AG04450 (cell line): ENCODE measurements at regions not wholly inside any gene's neighbourhood (a gene's known extent, or its start where the extent isn't known, plus 50 kb on each side); places are given as distances from the start of the nearest gene placed in this dataset.

Source experiments
- CTCF ChIA-PET: fragments of 300-600, 350-600 bp; formaldehyde crosslinking; extraction: SDS; loops from one replicate; lab custom pipeline; 2022; ENCODE audit warnings: antibody characterized with exemption, inconsistent platforms; lab: Charles Lee
- POLR2A ChIA-PET: fragments of 350-600 bp; formaldehyde crosslinking; extraction: SDS; loops from one replicate; lab custom pipeline; 2021; ENCODE audit warnings: antibody characterized with exemption, inconsistent platforms; lab: Yijun Ruan, JAX
- DNase-seq: peaks from one replicate; pipeline ENCODE4 v3.0.0-alpha.2; 2011; ENCODE audit warnings: low read depth, low spot score
- H3K27ac ChIP-seq: one replicate; pipeline ENCODE4 v1.5.1; 2012; ENCODE audit warnings: low read depth, low read length, control low read depth
- H3K27me3 ChIP-seq: one replicate; pipeline ENCODE4 v1.6.0; 2012; ENCODE audit warnings: low read length; ENCODE audit not compliant: control insufficient read depth, insufficient read depth
- H3K4me3 ChIP-seq: 2 replicates; pipeline ENCODE4 v1.5.1; 2011; ENCODE audit warnings: mild to moderate bottlenecking, low read depth, low read length, control low read depth
- H3K9me3 ChIP-seq: 2 replicates; pipeline ENCODE4 v1.5.1; 2012; ENCODE audit warnings: low read length; ENCODE audit not compliant: control insufficient read depth, insufficient read depth
- CTCF ChIP-seq: IDR thresholded peaks from 2 replicates; pipeline ENCODE4 v1.5.1; 2011; ENCODE audit warnings: low read depth, low read length, control low read depth, inconsistent platforms

DNA sequence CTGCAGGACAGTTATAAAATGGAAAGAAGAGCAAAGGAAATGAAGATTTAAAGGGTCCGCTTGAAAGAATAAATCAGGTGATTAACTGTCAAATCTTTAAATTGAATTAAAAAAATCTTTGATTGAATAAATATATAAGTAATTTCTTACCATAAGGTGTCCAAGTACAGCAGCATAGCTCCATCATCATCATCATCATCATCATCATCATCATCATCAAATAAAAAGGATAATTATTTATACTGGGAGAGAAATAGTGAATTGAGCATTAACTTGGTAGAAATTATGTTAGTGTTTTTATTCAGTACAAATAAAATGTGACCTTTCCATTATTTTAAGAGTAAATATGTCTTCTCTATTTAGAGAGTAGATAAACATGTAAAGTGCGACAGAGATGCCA lies 745.6 kb upstream of the MARCKS start:
- Histone ChIP-seq H3K4me3 (no peak overlapping the region), H3K27ac (no peak overlapping the region), H3K9me3 (no peaks in the 10 kb centered on the region), H3K27me3 (no peaks in the 10 kb centered on the region)
- TF ChIP-seq CTCF: no peak
- ChIA-PET POLR2A (no interaction called here), CTCF (no interaction called here)
- DNase-seq: no peak

DNA sequence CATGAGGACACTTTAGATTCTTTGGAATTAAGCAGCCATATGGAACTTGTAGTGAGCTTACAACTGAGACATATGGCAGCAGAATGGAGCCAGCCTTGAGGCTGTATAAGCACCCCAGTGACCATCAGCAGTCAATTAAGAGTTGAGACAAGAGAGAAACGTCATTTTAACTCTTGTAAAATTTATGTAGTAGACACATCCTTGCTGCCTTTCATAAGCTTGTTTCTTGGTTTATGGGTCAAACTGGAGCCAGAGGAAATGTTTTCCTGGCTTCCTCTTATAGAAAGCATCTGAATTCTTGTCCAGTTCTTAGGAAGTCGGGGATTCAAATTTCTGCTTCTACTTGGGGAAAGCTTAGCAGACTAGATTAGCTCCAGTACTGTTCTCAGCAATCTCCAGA lies 745.1 kb upstream of the MARCKS start:
- Histone ChIP-seq H3K9me3 (no peaks in the 10 kb centered on the region), H3K27ac (no peak overlapping the region), H3K27me3 (no peaks in the 10 kb centered on the region), H3K4me3 (no peak overlapping the region)
- CTCF ChIA-PET: no interaction called here
- POLR2A ChIA-PET: no interaction called here
- TF ChIP-seq CTCF: no peak
- no peak for DNase-seq

DNA sequence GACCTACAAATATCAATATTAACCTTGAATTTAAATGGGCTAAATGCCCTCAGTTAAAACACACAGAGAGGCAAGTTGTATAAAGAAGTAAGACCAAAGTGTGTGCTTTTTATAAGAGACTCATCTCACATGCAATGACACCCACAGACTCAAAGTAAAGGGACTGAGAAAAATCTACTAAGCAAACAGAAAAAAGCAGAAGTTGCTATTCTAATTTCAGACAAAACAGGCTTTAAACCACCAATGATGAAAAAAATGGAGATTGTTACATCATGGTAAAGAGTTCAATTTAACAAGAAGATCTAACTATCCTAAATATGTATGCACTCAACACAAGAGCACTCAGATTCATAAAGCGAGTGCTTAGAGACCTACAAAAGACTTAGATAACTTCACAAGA lies 741.9 kb upstream of the MARCKS start:
- ChIA-PET CTCF (no interaction called here), POLR2A (no interaction called here)
- no peak for TF ChIP-seq CTCF
- Histone ChIP-seq H3K9me3 (no peaks in the 10 kb centered on the region), H3K27ac (no peak overlapping the region), H3K27me3 (no peaks in the 10 kb centered on the region), H3K4me3 (no peak overlapping the region)
- DNase-seq: no peak

GRCh38 chr6:113120224-113120581 lies 736.9 kb upstream of the MARCKS start:
- Histone ChIP-seq H3K27ac (no peak overlapping the region), H3K9me3 (no peaks in the 10 kb centered on the region), H3K27me3 (no peaks in the 10 kb centered on the region), H3K4me3 (no peak overlapping the region)
- POLR2A ChIA-PET: interaction anchor here (1.0 to 1.4 kb wide), 2 partner anchors 73 to 252 kb away, joined by 3 read pairs; no protein-coding TSS in a partner anchor
- no peak for TF ChIP-seq CTCF
- peak; percentile 70 for DNase-seq
- CTCF ChIA-PET: interaction anchor here (0.6 kb wide), 1 partner anchor 256 kb away, joined by 6 read pairs; no protein-coding TSS in a partner anchor

GRCh38 chr6:113120582-113121285 lies 736.4 kb upstream of the MARCKS start:
- Histone ChIP-seq H3K27ac (peak overlapping the region; percentile 61), H3K27me3 (no peaks in the 10 kb centered on the region), H3K4me3 (0 out of 2 replicates have a peak overlapping the region, but pooled peaks have one; percentile 7), H3K9me3 (no peaks in the 10 kb centered on the region)
- POLR2A ChIA-PET: interaction anchor here (0.7 to 1.4 kb wide), 4 partner anchors 73 to 738 kb away, joined by 3 to 5 read pairs (median 4); no protein-coding TSS in a partner anchor
- CTCF ChIA-PET: no interaction called here
- no peak for DNase-seq
- TF ChIP-seq CTCF: no peak
